COR-L47 (cell line): ENCODE measurements at regions not wholly inside any gene's neighbourhood (a gene's known extent, or its start where the extent isn't known, plus 50 kb on each side); places are given as distances from the start of the nearest gene placed in this dataset.

Experiments
- DNase-seq: peaks from one replicate; lab custom pipeline; 2025; lab: John Stamatoyannopoulos, UW

- no peak for DNase-seq
Measured at GRCh38 chr4:138964716-138965426, 50.7 kb upstream of the NOCT start.

DNA sequence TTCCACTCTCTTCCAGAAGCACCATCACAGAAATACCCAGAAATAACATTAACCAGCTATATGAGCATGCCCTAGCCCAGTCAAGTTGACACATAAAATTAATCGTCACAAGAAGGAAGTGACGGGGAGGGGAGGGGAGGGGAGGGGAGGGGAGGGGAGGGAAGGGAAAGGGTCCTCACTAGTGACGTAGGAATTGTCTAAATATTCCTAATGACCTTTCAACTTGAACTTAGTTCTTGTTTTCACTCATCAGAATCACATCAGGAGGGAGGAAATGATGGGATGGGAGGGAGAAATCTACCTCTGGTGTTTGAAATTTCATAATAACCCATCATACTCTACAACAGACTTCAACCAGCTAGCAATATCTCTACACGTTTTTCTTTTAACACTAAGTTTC, 52.2 kb upstream of the NOCT start:
- DNase-seq, result no peak

- no peak for DNase-seq
Measured at GRCh38 chr4:138961664-138962063, 53.9 kb upstream of the NOCT start.

GRCh38 chr4:138961129-138961528, 54.5 kb upstream of the NOCT start:
- DNase-seq, result no peak

GRCh38 chr4:138960175-138960710, 55.3 kb upstream of the NOCT start:
- no peak for DNase-seq

- no peak for DNase-seq
Measured at GRCh38 chr4:138959097-138959815, 56.3 kb upstream of the NOCT start.

DNA sequence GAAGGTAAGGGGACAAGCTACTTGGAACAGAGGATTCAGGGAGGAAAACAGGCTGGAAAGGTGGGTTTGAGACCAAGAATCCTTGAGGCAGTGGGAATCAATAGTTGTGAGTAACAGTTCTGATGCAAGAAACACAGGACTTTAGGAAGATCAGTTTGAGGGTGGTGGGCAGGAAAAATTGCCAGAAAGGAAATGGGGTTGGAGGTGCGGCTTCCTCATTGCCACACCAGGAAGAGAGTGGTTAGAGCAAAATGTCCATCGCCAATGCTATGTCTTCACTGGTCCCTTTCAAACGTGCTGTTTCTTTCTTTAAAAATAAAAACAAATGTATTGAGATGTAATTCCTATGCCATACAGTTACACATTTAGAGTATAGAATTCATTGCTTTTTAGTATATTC, 57.1 kb upstream of the NOCT start:
- DNase-seq, result no peak

GRCh38 chr4:138957302-138957701, 58.3 kb upstream of the NOCT start:
- DNase-seq, result no peak

DNA sequence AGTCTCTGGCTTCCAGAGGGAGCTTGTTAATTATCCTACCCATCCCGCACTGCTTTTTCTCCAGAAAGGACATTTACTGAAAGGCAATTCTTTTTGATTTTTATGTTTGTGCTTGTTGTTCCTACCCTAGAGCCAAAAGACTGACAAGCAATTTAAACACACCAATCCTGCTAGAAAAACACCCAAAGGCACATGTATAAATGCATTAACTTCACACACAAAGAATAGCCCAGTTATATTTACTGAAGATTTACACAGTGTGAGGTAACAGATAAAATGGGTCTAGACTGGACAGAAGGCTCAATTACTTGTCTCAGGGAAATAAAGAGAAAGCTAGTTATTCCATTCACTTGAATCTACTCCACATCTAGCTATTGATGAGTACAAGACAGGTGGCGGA, 61.2 kb upstream of the NOCT start:
- DNase-seq, result no peak

DNA sequence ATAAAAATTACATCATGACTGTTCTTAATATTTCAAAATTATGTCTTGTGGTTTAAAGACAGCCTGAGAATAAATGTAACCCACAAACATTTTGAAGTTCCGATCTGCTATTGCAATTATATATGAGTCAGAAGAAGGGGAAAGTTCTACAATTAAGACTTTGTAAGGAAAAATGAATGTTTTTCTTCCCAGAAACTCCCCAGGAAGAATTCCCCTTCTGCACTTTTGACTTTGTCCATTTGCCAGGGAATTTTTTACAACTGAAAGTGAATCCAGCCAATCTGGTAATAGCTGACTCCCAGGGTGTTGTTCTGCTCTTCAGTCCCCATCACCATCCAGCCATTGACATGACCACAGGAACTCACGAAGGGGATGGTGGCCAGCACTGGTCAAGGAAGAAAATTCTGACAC, 61.6 kb upstream of the NOCT start:
- no peak for DNase-seq

- no peak for DNase-seq
Measured at GRCh38 chr4:138952411-138952810, 63.2 kb upstream of the NOCT start.

GRCh38 chr4:138951764-138952163, 63.8 kb upstream of the NOCT start:
- DNase-seq, result no peak

GRCh38 chr4:138949866-138950265, 65.7 kb upstream of the NOCT start:
- DNase-seq, result no peak

DNA sequence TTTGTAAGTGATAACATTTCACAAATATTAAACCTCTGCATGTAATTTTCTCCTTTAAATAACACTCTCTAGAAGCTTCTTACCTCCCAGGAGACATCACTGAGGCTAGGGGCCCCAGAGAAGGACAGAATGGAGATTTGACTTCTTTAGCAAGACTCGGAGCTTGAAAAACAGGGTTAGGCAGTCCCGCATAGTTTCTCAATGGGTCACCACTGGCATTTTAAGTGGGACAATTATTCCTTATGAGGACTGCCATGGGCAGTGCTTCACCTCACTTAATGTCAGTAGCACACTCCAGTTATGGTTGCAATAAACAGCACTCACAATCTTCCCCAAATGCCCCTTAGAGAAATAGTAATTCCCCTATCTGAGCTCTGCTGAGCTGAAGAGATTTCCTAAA, 66.7 kb upstream of the NOCT start:
- no peak for DNase-seq

DNA sequence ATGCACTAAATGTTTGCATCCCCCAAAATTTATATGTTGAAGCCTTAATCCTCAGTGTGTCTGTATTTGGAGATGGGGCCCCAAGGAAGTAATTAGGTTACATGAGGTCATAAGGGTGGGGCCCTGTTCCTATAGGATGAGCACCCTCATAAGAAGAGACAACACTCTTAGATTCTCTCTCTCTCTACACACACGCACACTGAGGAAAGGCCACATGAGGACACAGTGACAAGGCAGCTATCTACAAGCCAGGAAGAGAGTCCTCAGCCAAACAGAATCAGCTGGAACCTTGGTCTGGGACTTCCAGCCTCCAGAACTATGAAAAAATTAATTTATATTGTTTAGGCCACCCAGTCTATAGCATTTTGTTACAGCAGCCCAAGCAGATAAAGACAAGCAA, 69.3 kb upstream of the NOCT start:
- DNase-seq, result no peak

GRCh38 chr4:138945840-138946239, 69.7 kb upstream of the NOCT start:
- DNase-seq, result no peak

- no peak for DNase-seq
Measured at GRCh38 chr4:138945401-138945800, 70.2 kb upstream of the NOCT start.

- no peak for DNase-seq
Measured at GRCh38 chr4:138943893-138944292, 71.7 kb upstream of the NOCT start.

DNA sequence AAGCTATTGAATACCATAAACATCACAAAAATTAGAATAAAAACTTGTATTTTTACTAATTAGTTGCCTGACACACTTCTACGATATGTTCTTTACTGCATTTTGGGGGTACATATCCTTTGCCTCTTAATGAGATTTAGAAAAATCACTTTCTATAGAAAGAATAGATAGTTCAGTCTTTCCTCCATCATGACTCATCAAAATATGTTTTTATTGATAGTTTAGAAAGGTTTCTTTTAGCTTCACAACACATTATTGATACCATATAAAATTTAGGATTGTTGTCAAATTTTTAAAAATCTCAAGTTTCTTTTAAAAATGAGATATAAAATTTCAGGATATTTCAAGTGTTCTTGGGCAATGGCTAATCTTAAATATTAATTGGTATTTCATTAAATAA, 74.5 kb upstream of the NOCT start:
- DNase-seq, result no peak

- DNase-seq, result no peak
Measured at GRCh38 chr4:138939960-138940359, 75.6 kb upstream of the NOCT start.

- DNase-seq, result peak; percentile 61
Measured at GRCh38 chr4:138938366-138938690, 77.3 kb upstream of the NOCT start.

DNA sequence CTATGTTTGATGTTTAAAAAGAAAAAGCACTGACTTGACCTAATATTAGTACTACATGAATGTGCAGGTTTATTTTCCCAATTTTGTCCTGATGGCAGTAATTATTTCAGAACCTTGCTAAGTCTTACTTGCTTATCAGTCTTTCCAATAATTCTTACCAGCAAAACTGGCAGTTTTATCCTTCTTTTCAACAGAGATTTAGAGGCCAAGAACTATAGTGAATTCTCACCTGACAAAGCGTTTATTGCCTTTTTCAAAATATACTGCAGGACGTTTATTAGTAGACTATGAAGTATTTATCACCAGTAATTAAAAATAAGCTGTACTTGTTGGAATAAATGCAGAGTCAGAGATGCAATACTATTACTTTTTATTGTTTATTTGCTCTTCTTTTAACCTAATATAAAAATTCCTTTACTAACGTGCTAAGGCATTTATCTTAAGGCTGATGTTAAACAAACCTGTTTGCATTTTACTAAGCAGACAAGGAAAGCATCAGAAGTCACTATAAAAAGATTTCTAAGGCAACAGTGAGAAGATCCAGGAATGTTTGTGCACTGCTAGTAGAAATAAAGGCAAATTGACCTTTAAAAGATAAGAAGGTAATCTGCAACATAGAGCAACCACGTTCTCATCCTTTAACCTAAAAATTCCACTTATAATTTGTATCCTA, 80.3 kb upstream of the NOCT start:
- no peak for DNase-seq

DNA sequence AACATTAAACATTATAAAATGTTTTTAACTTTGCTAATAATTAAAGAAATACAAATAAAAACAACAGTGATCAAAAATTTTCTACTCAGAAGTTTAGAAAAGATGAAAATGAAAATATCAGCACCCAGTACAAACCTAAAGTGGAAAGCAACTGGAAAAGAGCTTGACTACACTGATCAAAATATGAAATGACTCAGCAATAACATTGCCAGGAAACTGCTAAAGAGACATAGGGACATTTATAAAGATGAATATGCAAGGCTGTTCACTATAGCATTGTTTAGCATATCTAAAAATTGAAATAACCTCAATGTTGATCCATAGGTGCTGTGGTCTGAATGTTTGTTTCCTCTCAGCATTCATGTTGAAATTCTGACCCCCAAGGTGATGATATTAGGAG, 88.5 kb upstream of the NOCT start:
- no peak for DNase-seq
